ENCODE measurements at regions not wholly inside any gene's neighbourhood (a gene's known extent, or its start where the extent isn't known, plus 50 kb on each side); places are given as distances from the start of the nearest gene placed in this dataset.

- no peak for DNase-seq
- no peaks in the 10 kb centered on the region for H3K27me3 ChIP-seq
- no peak overlapping the region for H3K4me3 ChIP-seq
- TF ChIP-seq CTCF (IDR thresholded peaks at IDR 0.05): no peak
- no peak for TF ChIP-seq POLR2A (IDR thresholded peaks at IDR 0.05)
- WGBS, 2 donors: 94 to 100% methylated on average over 1 to 2 of the region's 2 CpGs
- H3K4me1 ChIP-seq: no peaks in the 10 kb centered on the region
- no peaks in the 10 kb centered on the region for H3K9me3 ChIP-seq
- intact Hi-C loops (cut with DNase I; ENCODE audit: low total_unique reads): no loop called here
- no peaks in the 10 kb centered on the region for H3K36me3 ChIP-seq (ENCODE audit: low read depth, missing control alignments)
- H3K27ac ChIP-seq: no peak overlapping the region
Measured at GRCh38 chr10:43881657-43882056, 233.0 kb upstream of the ZNF32 start.

GRCh38 chr10:43880160-43880559 is 231.5 kb upstream of the ZNF32 start:
- 55 to 60% methylated on average over 7 to 8 of the region's 8 CpGs for whole genome bisulfite sequencing, 2 donors
- H3K9me3 ChIP-seq: no peaks in the 10 kb centered on the region
- H3K36me3 ChIP-seq (ENCODE audit: low read depth, missing control alignments): no peaks in the 10 kb centered on the region
- no peak for DNase-seq
- H3K27me3 ChIP-seq: no peaks in the 10 kb centered on the region
- intact Hi-C loops (cut with DNase I; ENCODE audit: low total_unique reads): no loop called here
- no peak for TF ChIP-seq POLR2A (IDR thresholded peaks at IDR 0.05)
- TF ChIP-seq CTCF (IDR thresholded peaks at IDR 0.05): no peak
- no peak overlapping the region for H3K27ac ChIP-seq
- no peaks in the 10 kb centered on the region for H3K4me1 ChIP-seq
- H3K4me3 ChIP-seq: no peak overlapping the region

GRCh38 chr10:43879742-43880141 is 231.1 kb upstream of the ZNF32 start:
- Histone ChIP-seq H3K27me3 (no peaks in the 10 kb centered on the region), H3K9me3 (no peaks in the 10 kb centered on the region), H3K4me3 (no peak overlapping the region), H3K27ac (no peak overlapping the region), H3K4me1 (no peaks in the 10 kb centered on the region), H3K36me3 (ENCODE audit: low read depth, missing control alignments) (no peaks in the 10 kb centered on the region)
- TF ChIP-seq CTCF (IDR thresholded peaks at IDR 0.05) (no peak), POLR2A (IDR thresholded peaks at IDR 0.05) (no peak)
- intact Hi-C loops (cut with DNase I; ENCODE audit: low total_unique reads): no loop called here
- DNase-seq: no peak
- WGBS, 2 donors: 78 to 93% methylated on average over 10 to 12 of the region's 12 CpGs

GRCh38 chr10:43879162-43879561 is 230.5 kb upstream of the ZNF32 start:
- WGBS, 2 donors: 69 to 85% methylated on average over 6 to 7 of the region's 7 CpGs
- Histone ChIP-seq H3K27me3 (no peaks in the 10 kb centered on the region), H3K36me3 (ENCODE audit: low read depth, missing control alignments) (no peaks in the 10 kb centered on the region)

More at GRCh38 chr10:43879162-43879561, 230.5 kb upstream of the ZNF32 start:
- no peaks in the 10 kb centered on the region for H3K4me1 ChIP-seq
- intact Hi-C loops (cut with DNase I; ENCODE audit: low total_unique reads): no loop called here
- H3K27ac ChIP-seq: no peak overlapping the region
- H3K9me3 ChIP-seq: no peaks in the 10 kb centered on the region
- TF ChIP-seq POLR2A (IDR thresholded peaks at IDR 0.05) (no peak), CTCF (IDR thresholded peaks at IDR 0.05) (no peak)
- H3K4me3 ChIP-seq: no peak overlapping the region
- no peak for DNase-seq
